H1 (cell line): ENCODE measurements at regions not wholly inside any gene's neighbourhood (a gene's known extent, or its start where the extent isn't known, plus 50 kb on each side); places are given as distances from the start of the nearest gene placed in this dataset.

Experiments used
- CTCF ChIA-PET: fragments of 300-600 bp; sonication (Branson Sonifier 250); formaldehyde crosslinking; loops from one replicate; lab custom pipeline; 2021; ENCODE audit not compliant: partially characterized antibody; lab: Charles Lee
- POLR2A ChIA-PET: fragments of 300-600 bp; sonication (Branson Sonifier 250); formaldehyde crosslinking; loops from one replicate; lab custom pipeline; 2021; ENCODE audit warnings: inconsistent platforms; ENCODE audit not compliant: partially characterized antibody; lab: Charles Lee
- DNase-seq, 2 experiments: peaks; one replicate each; pipeline versions ENCODE4 v3.0.0 to v3.0.0-alpha.2; 2010 to 2022; ENCODE audit warnings: low spot score in 2 of 2, low read depth in 1 of 2, mixed read lengths in 1 of 2
- FAIRE-seq: peaks from 2 replicates; lab custom pipeline; 2011; peaks lifted over from hg19 to GRCh38; lab: Jason Lieb, UNC
- H2AFZ ChIP-seq: 2 replicates; pipeline ENCODE4 v1.8.1; 2012; ENCODE audit warnings: low read length, inconsistent platforms
- H2AK5ac ChIP-seq: 2 replicates; pipeline ENCODE4 v1.6.1; 2013; ENCODE audit warnings: low read depth, low read length
- H2BK120ac ChIP-seq: replicated peaks from 2 replicates; pipeline ENCODE3; 2013; ENCODE audit warnings: low read depth, low read length, inconsistent platforms
- H2BK12ac ChIP-seq: 2 replicates; pipeline ENCODE4 v1.6.1; 2013; ENCODE audit warnings: low read depth, low read length
- H2BK15ac ChIP-seq: 2 replicates; pipeline ENCODE4 v1.6.1; 2013; ENCODE audit warnings: low read length
- H2BK20ac ChIP-seq: 2 replicates; pipeline ENCODE4 v1.6.1; 2013; ENCODE audit warnings: low read length
- H2BK5ac ChIP-seq: 2 replicates; pipeline ENCODE4 v1.6.1; 2013; ENCODE audit warnings: low read depth, low read length
- H3K14ac ChIP-seq: 2 replicates; pipeline ENCODE4 v1.6.1; 2013; ENCODE audit warnings: inconsistent platforms; ENCODE audit not compliant: insufficient read length
- H3K18ac ChIP-seq: 2 replicates; pipeline ENCODE4 v1.6.1; 2013; ENCODE audit warnings: low read length; ENCODE audit errors: extremely low read depth
- H3K23ac ChIP-seq: 2 replicates; pipeline ENCODE4 v1.6.1; 2013; ENCODE audit warnings: inconsistent platforms; ENCODE audit not compliant: insufficient read length
- H3K23me2 ChIP-seq: 2 replicates; pipeline ENCODE4 v1.6.1; 2013; ENCODE audit warnings: low read depth, low read length
- H3K27ac ChIP-seq: 2 replicates; pipeline ENCODE4 v1.6.1; 2011; ENCODE audit warnings: low read depth, low read length, inconsistent platforms
- H3K27me3 ChIP-seq, 4 experiments: replicated peaks in 1 of 4; 1 replicate in 1 of 4; 2 replicates in 3 of 4; pipeline versions ENCODE4 v1.6.1 to v1.8.1; 2011 to 2013; ENCODE audit warnings: low read length in 3 of 4, mild to moderate bottlenecking in 3 of 4, inconsistent platforms in 2 of 4, mixed read lengths in 2 of 4, moderate library complexity in 1 of 4; ENCODE audit not compliant: control insufficient read depth in 3 of 4, insufficient read depth in 3 of 4; ENCODE audit errors: extremely low read depth in 1 of 4
- H3K36me3 ChIP-seq, 4 experiments: 2 replicates each; pipeline versions ENCODE4 v1.6.1 to v1.8.1; 2011 to 2013; ENCODE audit warnings: mild to moderate bottlenecking in 4 of 4, low read length in 3 of 4, moderate library complexity in 2 of 4, control low read depth in 1 of 4, inconsistent platforms in 1 of 4; ENCODE audit not compliant: insufficient read depth in 4 of 4, control insufficient read depth in 2 of 4
- H3K4ac ChIP-seq: replicated peaks from 2 replicates; pipeline ENCODE3; 2013; ENCODE audit warnings: low read length, low read depth, mixed read lengths, inconsistent platforms; ENCODE audit not compliant: insufficient read length
- H3K4me1 ChIP-seq, 4 experiments: replicated peaks in 1 of 4; 1 replicate in 1 of 4; 2 replicates in 3 of 4; pipeline versions ENCODE4 v1.6.1 to v1.8.1; 2011 to 2013; ENCODE audit warnings: low read length in 3 of 4, inconsistent platforms in 2 of 4, mixed read lengths in 1 of 4; ENCODE audit not compliant: insufficient read depth in 4 of 4, control insufficient read depth in 3 of 4
- H3K4me2 ChIP-seq, 2 experiments: 2 replicates each; pipeline versions ENCODE4 v1.6.1 to v1.8.1; 2011 to 2013; ENCODE audit warnings: low read depth in 2 of 2, low read length in 2 of 2, control low read depth in 1 of 2, inconsistent platforms in 1 of 2, mild to moderate bottlenecking in 1 of 2; ENCODE audit not compliant: insufficient read depth in 1 of 2
- H3K4me3 ChIP-seq, 4 experiments: fragments of 200-600, 300-600 bp in 1 of 4; sonication (generic), shearing (Covaris generic), sonication (Bioruptor Twin) in 1 of 4; 2 replicates each; pipeline versions ENCODE4 v1.5.1 to v1.8.1; 2011 to 2016; ENCODE audit warnings: low read length in 4 of 4, low read depth in 3 of 4, control low read depth in 2 of 4, inconsistent platforms in 2 of 4, mild to moderate bottlenecking in 2 of 4, mixed read lengths in 1 of 4, moderate library complexity in 1 of 4; ENCODE audit not compliant: insufficient read depth in 2 of 4; ENCODE audit errors: extremely low read depth in 1 of 4
- H3K56ac ChIP-seq: replicated peaks from 2 replicates; pipeline ENCODE3; 2013; ENCODE audit warnings: low read depth, mild to moderate bottlenecking, mixed read lengths, low read length, inconsistent platforms; ENCODE audit not compliant: insufficient read length
- H3K79me1 ChIP-seq: 2 replicates; pipeline ENCODE4 v1.6.1; 2013; ENCODE audit warnings: low read depth, low read length, control low read depth
- H3K79me2 ChIP-seq, 2 experiments: 2 replicates each; pipeline versions ENCODE4 v1.6.1 to v1.8.1; 2012 to 2013; ENCODE audit warnings: low read length in 2 of 2, mild to moderate bottlenecking in 2 of 2, inconsistent platforms in 1 of 2; ENCODE audit not compliant: insufficient read depth in 2 of 2, control insufficient read depth in 1 of 2
- H3K9ac ChIP-seq, 4 experiments: replicated peaks in 1 of 4; 1 replicate in 1 of 4; 2 replicates in 3 of 4; pipeline versions ENCODE4 v1.6.1 to v1.8.1; 2011 to 2013; ENCODE audit warnings: low read depth in 3 of 4, low read length in 3 of 4, control low read depth in 2 of 4, mild to moderate bottlenecking in 2 of 4, moderate library complexity in 2 of 4, inconsistent platforms in 1 of 4; ENCODE audit errors: extremely low read depth in 1 of 4
- H3K9me3 ChIP-seq, 2 experiments: 2 replicates each; pipeline versions ENCODE4 v1.6.1 to v1.8.1; 2012 to 2013; ENCODE audit warnings: mild to moderate bottlenecking in 2 of 2, moderate library complexity in 2 of 2, control low read depth in 1 of 2, inconsistent platforms in 1 of 2, low read depth in 1 of 2, low read length in 1 of 2, mixed read lengths in 1 of 2; ENCODE audit not compliant: insufficient read depth in 2 of 2
- H4K20me1 ChIP-seq, 2 experiments: replicated peaks in 1 of 2; 2 replicates each; pipeline versions ENCODE3 to v1.8.1; 2011 to 2013; ENCODE audit warnings: inconsistent platforms in 2 of 2, low read length in 2 of 2, mild to moderate bottlenecking in 1 of 2; ENCODE audit not compliant: insufficient read depth in 2 of 2, control insufficient read depth in 1 of 2
- H4K5ac ChIP-seq: 2 replicates; pipeline ENCODE4 v1.6.1; 2013; ENCODE audit warnings: low read length, low read depth, mixed read lengths, inconsistent platforms; ENCODE audit not compliant: insufficient read length
- H4K8ac ChIP-seq: 2 replicates; pipeline ENCODE4 v1.8.0; 2013; ENCODE audit warnings: mild to moderate bottlenecking, moderate library complexity, low read length, inconsistent platforms; ENCODE audit not compliant: insufficient read depth; ENCODE audit errors: extremely low read depth
- H4K91ac ChIP-seq: replicated peaks from 2 replicates; pipeline ENCODE3; 2013; ENCODE audit warnings: low read length, mixed read lengths, inconsistent platforms; ENCODE audit not compliant: insufficient read length
- HDAC6 ChIP-seq: IDR thresholded peaks from one replicate; pipeline ENCODE4 v1.7.1; 2012; ENCODE audit warnings: low read depth, mild to moderate bottlenecking, inconsistent platforms, low read length, moderate library complexity
- WGBS, 2 experiments: shearing (Covaris generic) in 1 of 2; methylation state at CpG; one replicate each; pipeline versions ENCODE4 v1.1.6 to v1.1.7; 2013 to 2015; ENCODE audit warnings: low lambda C conversion rate in 2 of 2, mixed read lengths in 2 of 2, inconsistent platforms in 1 of 2, low coverage in 1 of 2, missing lambda C conversion rate in 1 of 2; ENCODE audit not compliant: insufficient replicate concordance in 2 of 2, insufficient coverage in 1 of 2, insufficient read length in 1 of 2; ENCODE audit errors: extremely low coverage in 1 of 2, missing lambda C conversion rate in 1 of 2; 5-methylcytosine and 5-hydroxymethylcytosine counted together

GRCh38 chr11:42543844-42544419 is 767.9 kb upstream of the API5 start:
- no peak for FAIRE-seq
- TF ChIP-seq HDAC6 = no peak

More at GRCh38 chr11:42543844-42544419, 767.9 kb upstream of the API5 start:
- H4K20me1 ChIP-seq = no peaks in the 10 kb centered on the region
- no peak overlapping the region for H3K56ac ChIP-seq
- no peak overlapping the region for H2AFZ ChIP-seq
- 93% methylated on average over 1 of the region's 1 CpG; no CpG with 5 or more reads in 1 of the 2 experiments for WGBS, 2 experiments
- no peak overlapping the region for H4K5ac ChIP-seq
- H3K9ac ChIP-seq = no peak overlapping the region
- no peak overlapping the region for H4K8ac ChIP-seq
- no peak overlapping the region for H2BK5ac ChIP-seq
- no peak overlapping the region for H3K14ac ChIP-seq
- no peak overlapping the region for H3K27ac ChIP-seq
- H2BK15ac ChIP-seq = no peak overlapping the region
- H3K4me2 ChIP-seq = no peak overlapping the region
- no peaks in the 10 kb centered on the region for H3K79me2 ChIP-seq
- no peak overlapping the region for H2BK120ac ChIP-seq
- no peak overlapping the region for H3K23ac ChIP-seq
- no peak overlapping the region for H3K4me3 ChIP-seq
- no peaks in the 10 kb centered on the region for H3K79me1 ChIP-seq
- H3K4ac ChIP-seq = no peak overlapping the region
- H2BK12ac ChIP-seq = no peak overlapping the region
- H3K27me3 ChIP-seq = no peaks in the 10 kb centered on the region
- CTCF ChIA-PET = no interaction called here
- H3K4me1 ChIP-seq = no peaks in the 10 kb centered on the region
- H3K18ac ChIP-seq = no peak overlapping the region
- no peak overlapping the region for H4K91ac ChIP-seq
- H2BK20ac ChIP-seq = no peak overlapping the region
- H3K9me3 ChIP-seq = peaks cover 0 to 3% of the 10 kb centered on the region in 2 experiments; a peak in 1 of 4 replicates
- H3K36me3 ChIP-seq = no peaks in the 10 kb centered on the region
- no peak overlapping the region for H2AK5ac ChIP-seq
- H3K23me2 ChIP-seq = no peaks in the 10 kb centered on the region
- POLR2A ChIA-PET = no interaction called here
- DNase-seq = no peak
